Hematopoietic multipotent progenitor cell treated with erythropoietin and hydrocortisone succinate and interleukin-3 and kit ligand, for 8 days (in vitro differentiated cells): ENCODE measurements at regions not wholly inside any gene's neighbourhood (a gene's known extent, or its start where the extent isn't known, plus 50 kb on each side); places are given as distances from the start of the nearest gene placed in this dataset.

Experiments
- DNase-seq: peaks from one replicate; pipeline ENCODE4 v3.0.0-alpha.2; 2015

- no peak for DNase-seq
Measured at GRCh38 chr10:83909001-83909400, 230.3 kb upstream of the GHITM start.

GRCh38 chr10:83915801-83916200 lies 223.5 kb upstream of the GHITM start:
- DNase-seq: no peak

- DNase-seq: no peak
Measured at GRCh38 chr10:83917537-83918506, 221.5 kb upstream of the GHITM start.

- no peak for DNase-seq
Measured at GRCh38 chr10:83919187-83919586, 220.1 kb upstream of the GHITM start.

- DNase-seq: no peak
Measured at GRCh38 chr10:83921984-83922860, 217.1 kb upstream of the GHITM start.

GRCh38 chr10:83925133-83925532 lies 214.2 kb upstream of the GHITM start:
- DNase-seq: no peak

GRCh38 chr10:83926606-83927005 lies 212.7 kb upstream of the GHITM start:
- DNase-seq: no peak

- no peak for DNase-seq
Measured at GRCh38 chr10:83927166-83927565, 212.1 kb upstream of the GHITM start.

GRCh38 chr10:83929399-83929798 lies 209.9 kb upstream of the GHITM start:
- DNase-seq: no peak

GRCh38 chr10:83931669-83932068 lies 207.6 kb upstream of the GHITM start:
- DNase-seq: no peak

- DNase-seq: no peak
Measured at GRCh38 chr10:83932245-83932644, 207.1 kb upstream of the GHITM start.

GRCh38 chr10:83934062-83934461 lies 205.2 kb upstream of the GHITM start:
- DNase-seq: no peak

GRCh38 chr10:83934641-83935338 lies 204.5 kb upstream of the GHITM start:
- no peak for DNase-seq

GRCh38 chr10:83935339-83935736 lies 204.0 kb upstream of the GHITM start:
- no peak for DNase-seq

GRCh38 chr10:83935911-83936310 lies 203.4 kb upstream of the GHITM start:
- DNase-seq: no peak

GRCh38 chr10:83937161-83937560 lies 202.1 kb upstream of the GHITM start:
- no peak for DNase-seq

- DNase-seq: no peak
Measured at GRCh38 chr10:83937826-83938225, 201.5 kb upstream of the GHITM start.

- DNase-seq: no peak
Measured at GRCh38 chr10:83941189-83941588, 198.1 kb upstream of the GHITM start.

- DNase-seq: no peak
Measured at GRCh38 chr10:83942410-83942809, 196.9 kb upstream of the GHITM start.

- DNase-seq: no peak
Measured at GRCh38 chr10:83943049-83943448, 196.3 kb upstream of the GHITM start.

- no peak for DNase-seq
Measured at GRCh38 chr10:83943920-83944319, 195.4 kb upstream of the GHITM start.

GRCh38 chr10:83945982-83946718 lies 193.2 kb upstream of the GHITM start:
- no peak for DNase-seq
